NT2/D1 (cell line): ENCODE measurements at regions not wholly inside any gene's neighbourhood (a gene's known extent, or its start where the extent isn't known, plus 50 kb on each side); places are given as distances from the start of the nearest gene placed in this dataset.

ENCODE experiments used
- SUZ12 ChIP-seq: IDR thresholded peaks from 2 replicates; pipeline ENCODE4 v1.6.1; 2011; ENCODE audit not compliant: insufficient read length, insufficient read depth; ENCODE audit errors: extremely low read depth
- ZNF274 ChIP-seq: IDR thresholded peaks from 2 replicates; pipeline ENCODE4 v1.6.1; 2011; ENCODE audit warnings: mild to moderate bottlenecking, low read depth, low read length

DNA sequence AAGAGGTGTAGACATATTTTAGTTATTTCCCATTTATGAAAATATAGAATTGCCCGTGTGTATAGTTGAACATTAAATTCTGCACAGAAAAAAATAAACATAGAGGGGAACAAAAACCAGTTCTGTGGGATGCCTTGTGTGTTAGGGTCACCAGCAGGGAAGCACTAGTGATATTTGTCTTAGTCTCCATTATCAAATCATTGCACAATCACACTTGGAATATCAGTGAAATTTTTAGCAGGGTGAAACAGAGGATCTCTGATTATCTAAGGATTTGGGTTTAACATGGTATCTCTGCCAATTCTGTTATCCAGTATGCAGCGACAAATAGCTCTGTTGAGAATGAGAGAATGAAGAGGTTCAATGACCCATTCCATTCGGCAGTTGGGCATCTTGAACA lies 496.0 kb upstream of the POM121L12 start:
- TF ChIP-seq SUZ12 (no peak), ZNF274 (no peak)
